Neuronal stem cell (in vitro differentiated cells): ENCODE measurements at regions not wholly inside any gene's neighbourhood (a gene's known extent, or its start where the extent isn't known, plus 50 kb on each side); places are given as distances from the start of the nearest gene placed in this dataset.

ENCODE experiments used
- DNase-seq: peaks from one replicate; pipeline ENCODE4 v3.0.0-alpha.2; 2013; ENCODE audit warnings: low spot score
- H2AFZ ChIP-seq: one replicate; pipeline ENCODE4 v1.6.1; 2013; ENCODE audit warnings: mild to moderate bottlenecking, low read length, inconsistent platforms
- H2AK5ac ChIP-seq: 2 replicates; pipeline ENCODE4 v1.6.1; 2013; ENCODE audit warnings: low read depth, mild to moderate bottlenecking, inconsistent platforms, low read length, moderate library complexity, mixed read lengths
- H2BK120ac ChIP-seq: 2 replicates; pipeline ENCODE4 v1.6.1; 2013; ENCODE audit warnings: low read depth, mild to moderate bottlenecking, inconsistent platforms, low read length, moderate library complexity, mixed read lengths
- H2BK12ac ChIP-seq: one replicate; pipeline ENCODE4 v1.6.1; 2013; ENCODE audit warnings: low read length, inconsistent platforms
- H2BK15ac ChIP-seq: 2 replicates; pipeline ENCODE4 v1.6.1; 2013; ENCODE audit warnings: mild to moderate bottlenecking, low read length, inconsistent platforms, mixed read lengths
- H2BK5ac ChIP-seq: one replicate; pipeline ENCODE4 v1.6.1; 2013; ENCODE audit warnings: inconsistent platforms, mild to moderate bottlenecking, low read length, moderate library complexity
- H3K14ac ChIP-seq: one replicate; pipeline ENCODE4 v1.6.1; 2013; ENCODE audit warnings: low read length, inconsistent platforms
- H3K18ac ChIP-seq: 2 replicates; pipeline ENCODE4 v1.6.1; 2013; ENCODE audit warnings: low read length, inconsistent platforms
- H3K23ac ChIP-seq: 2 replicates; pipeline ENCODE4 v1.6.1; 2013; ENCODE audit warnings: low read depth, mild to moderate bottlenecking, mixed read lengths, low read length, inconsistent platforms; ENCODE audit not compliant: poor library complexity
- H3K27ac ChIP-seq: replicated peaks from 3 replicates; pipeline ENCODE4 v1.5.1; 2013; ENCODE audit warnings: low read length, inconsistent platforms
- H3K27me3 ChIP-seq, 3 experiments: 2 replicates each; pipeline ENCODE4 v1.6.1; 2013; ENCODE audit warnings: low read length in 3 of 3, mild to moderate bottlenecking in 2 of 3, inconsistent platforms in 1 of 3, low read depth in 1 of 3, mixed read lengths in 1 of 3, moderate library complexity in 1 of 3; ENCODE audit not compliant: control insufficient read depth in 3 of 3, insufficient read depth in 3 of 3
- H3K36me3 ChIP-seq, 2 donors: replicated peaks in 1 of 2; 2 replicates each; pipeline ENCODE4 v1.6.1; 2013; ENCODE audit warnings: low read length in 2 of 2; ENCODE audit not compliant: control insufficient read depth in 2 of 2, insufficient read depth in 2 of 2
- H3K4ac ChIP-seq: 2 replicates; pipeline ENCODE4 v1.6.1; 2013; ENCODE audit warnings: inconsistent platforms, mild to moderate bottlenecking, low read length, moderate library complexity
- H3K4me1 ChIP-seq, 2 donors: 1 replicate in 1 of 2; 2 replicates in 1 of 2; pipeline ENCODE4 v1.6.1; 2013; ENCODE audit warnings: low read length in 2 of 2, low read depth in 1 of 2; ENCODE audit not compliant: control insufficient read depth in 2 of 2, insufficient read depth in 1 of 2
- H3K4me2 ChIP-seq: one replicate; pipeline ENCODE4 v1.6.1; 2013; ENCODE audit warnings: mild to moderate bottlenecking, low read length, inconsistent platforms; ENCODE audit not compliant: insufficient read depth, poor library complexity, severe bottlenecking
- H3K4me3 ChIP-seq, 2 donors: 2 replicates each; pipeline ENCODE4 v1.5.1; 2013; ENCODE audit warnings: low read length in 2 of 2, mild to moderate bottlenecking in 2 of 2, inconsistent platforms in 1 of 2, moderate library complexity in 1 of 2
- H3K79me1 ChIP-seq: one replicate; pipeline ENCODE4 v1.6.1; 2013; ENCODE audit warnings: low read depth, mild to moderate bottlenecking, inconsistent platforms, low read length, moderate library complexity
- H3K9ac ChIP-seq: one replicate; pipeline ENCODE4 v1.6.1; 2013; ENCODE audit warnings: mild to moderate bottlenecking, low read depth, low read length, inconsistent platforms; ENCODE audit not compliant: poor library complexity
- H3K9me3 ChIP-seq, 2 donors: replicated peaks in 1 of 2; 2 replicates each; pipeline versions ENCODE3 to v1.6.1; 2013; ENCODE audit warnings: low read length in 2 of 2, mild to moderate bottlenecking in 2 of 2, inconsistent platforms in 1 of 2, low read depth in 1 of 2, mixed read lengths in 1 of 2, moderate library complexity in 1 of 2; ENCODE audit not compliant: control insufficient read depth in 2 of 2, insufficient read depth in 1 of 2
- H4K8ac ChIP-seq: one replicate; pipeline ENCODE4 v1.6.1; 2013; ENCODE audit warnings: low read depth, mild to moderate bottlenecking, inconsistent platforms, low read length, moderate library complexity
- H4K91ac ChIP-seq: one replicate; pipeline ENCODE4 v1.6.1; 2013; ENCODE audit warnings: low read length, low read depth, mild to moderate bottlenecking, inconsistent platforms; ENCODE audit not compliant: poor library complexity
- WGBS, 2 donors: extraction: QIAGEN DNeasy Blood & Tissue Kit; methylation state at CpG; one replicate each; pipeline ENCODE4 v1.1.7; 2013; ENCODE audit warnings: missing lambda C conversion rate in 2 of 2, mixed read lengths in 1 of 2; ENCODE audit not compliant: insufficient read length in 2 of 2, insufficient replicate concordance in 1 of 2; ENCODE audit errors: extremely low coverage in 2 of 2; 5-methylcytosine and 5-hydroxymethylcytosine counted together

DNA sequence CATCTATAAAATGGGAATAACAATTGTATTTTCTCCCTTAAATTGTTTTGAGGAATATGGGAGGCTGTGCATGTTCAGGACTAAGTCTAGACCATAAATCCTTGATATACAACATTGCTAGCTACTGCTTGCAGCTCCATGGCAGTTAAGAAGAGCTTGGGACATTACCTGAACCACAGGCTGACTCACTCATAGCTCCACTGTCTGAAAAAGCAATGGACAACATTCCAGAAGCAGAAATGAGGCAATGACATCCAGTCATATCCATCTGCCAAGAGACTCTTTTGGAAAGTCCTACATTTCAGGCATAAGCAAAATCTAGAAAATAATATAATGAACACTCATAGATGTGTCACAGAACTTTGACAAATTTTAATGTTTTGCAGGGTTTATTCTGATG is 167.3 kb upstream of the LEF1 start:
- H2BK15ac ChIP-seq = no peak overlapping the region
- no peak overlapping the region for H3K4me2 ChIP-seq
- no peak overlapping the region for H3K23ac ChIP-seq
- no peaks in the 10 kb centered on the region for H3K27me3 ChIP-seq
- H2AFZ ChIP-seq = no peak overlapping the region
- H4K8ac ChIP-seq = no peak overlapping the region
- no peak overlapping the region for H2AK5ac ChIP-seq
- H3K14ac ChIP-seq = no peak overlapping the region
- H3K36me3 ChIP-seq = no peaks in the 10 kb centered on the region
- no peak overlapping the region for H3K4me3 ChIP-seq
- H3K4ac ChIP-seq = no peak overlapping the region
- peaks cover 0 to 24% of the 10 kb centered on the region in 2 donors for H3K4me1 ChIP-seq
- no peaks in the 10 kb centered on the region for H3K79me1 ChIP-seq
- DNase-seq = no peak
- no peak overlapping the region for H3K18ac ChIP-seq
- no peak overlapping the region for H3K27ac ChIP-seq
- no peaks in the 10 kb centered on the region for H3K9me3 ChIP-seq
- H2BK5ac ChIP-seq = no peak overlapping the region
- H2BK120ac ChIP-seq = no peak overlapping the region
- no peak overlapping the region for H2BK12ac ChIP-seq
- H4K91ac ChIP-seq = no peak overlapping the region
- no peak overlapping the region for H3K9ac ChIP-seq

DNA sequence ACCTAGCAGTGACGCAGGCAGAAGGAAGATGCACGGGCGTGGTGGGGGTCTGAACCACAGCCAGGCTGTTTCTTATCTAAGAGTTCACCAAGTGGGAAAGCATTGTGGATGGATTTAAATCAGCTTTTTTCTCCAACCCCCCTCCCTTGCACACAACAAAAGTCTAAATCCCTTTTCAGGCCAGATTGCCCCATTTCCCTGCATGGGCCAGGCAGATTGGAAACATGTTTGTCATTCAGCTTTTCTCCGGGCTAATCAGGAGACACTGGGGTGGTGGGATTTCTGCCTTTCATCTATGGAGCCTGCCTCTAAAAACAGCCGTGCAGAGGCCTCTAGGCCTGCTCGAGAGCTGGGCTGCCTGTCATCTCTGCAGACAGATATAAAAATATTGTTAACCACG is 166.3 kb upstream of the LEF1 start:
- DNase-seq = peak; percentile 35

DNA sequence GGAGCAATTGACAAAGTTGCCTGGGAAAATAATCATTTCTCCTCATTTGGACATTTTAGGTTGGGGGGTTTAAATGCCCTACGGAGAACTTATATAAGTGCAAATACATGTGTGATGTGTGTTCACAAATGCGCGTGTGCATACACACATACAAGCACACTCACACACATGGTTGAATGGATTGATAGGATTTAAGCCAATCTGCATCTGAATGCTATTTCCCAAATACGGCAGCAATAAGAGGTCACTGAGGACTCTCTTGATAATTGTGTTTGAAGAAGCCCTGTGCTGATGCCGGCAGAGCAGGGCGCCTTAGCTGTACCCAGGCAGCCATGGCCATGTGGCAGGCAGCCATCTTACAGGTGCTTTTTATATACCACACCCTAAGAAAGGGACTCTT is 165.3 kb upstream of the LEF1 start:
- DNase-seq = no peak
- peaks cover 0 to 24% of the 10 kb centered on the region in 2 donors for H3K4me1 ChIP-seq
- WGBS, 2 donors = no CpG with 5 or more reads among the region's 6 CpGs

More for the DNA sequence above, 166.3 kb upstream of the LEF1 start:
- Histone ChIP-seq H3K4me3 (no peak overlapping the region), H3K79me1 (no peaks in the 10 kb centered on the region), H2BK120ac (no peak overlapping the region), H3K18ac (no peak overlapping the region), H2BK12ac (no peak overlapping the region), H3K27ac (peak overlapping the region; percentile 15), H3K36me3 (no peaks in the 10 kb centered on the region), H3K4me2 (no peak overlapping the region), H2AFZ (no peak overlapping the region), H2AK5ac (no peak overlapping the region), H3K23ac (no peak overlapping the region), H4K91ac (no peak overlapping the region), H2BK5ac (no peak overlapping the region), H3K4me1 (peaks cover 0 to 24% of the 10 kb centered on the region in 2 donors), H4K8ac (no peak overlapping the region), H3K9ac (no peak overlapping the region), H2BK15ac (no peak overlapping the region), H3K9me3 (no peaks in the 10 kb centered on the region), H3K14ac (no peak overlapping the region), H3K27me3 (no peaks in the 10 kb centered on the region), H3K4ac (no peak overlapping the region)
- WGBS, 2 donors = no CpG with 5 or more reads among the region's 7 CpGs

DNA sequence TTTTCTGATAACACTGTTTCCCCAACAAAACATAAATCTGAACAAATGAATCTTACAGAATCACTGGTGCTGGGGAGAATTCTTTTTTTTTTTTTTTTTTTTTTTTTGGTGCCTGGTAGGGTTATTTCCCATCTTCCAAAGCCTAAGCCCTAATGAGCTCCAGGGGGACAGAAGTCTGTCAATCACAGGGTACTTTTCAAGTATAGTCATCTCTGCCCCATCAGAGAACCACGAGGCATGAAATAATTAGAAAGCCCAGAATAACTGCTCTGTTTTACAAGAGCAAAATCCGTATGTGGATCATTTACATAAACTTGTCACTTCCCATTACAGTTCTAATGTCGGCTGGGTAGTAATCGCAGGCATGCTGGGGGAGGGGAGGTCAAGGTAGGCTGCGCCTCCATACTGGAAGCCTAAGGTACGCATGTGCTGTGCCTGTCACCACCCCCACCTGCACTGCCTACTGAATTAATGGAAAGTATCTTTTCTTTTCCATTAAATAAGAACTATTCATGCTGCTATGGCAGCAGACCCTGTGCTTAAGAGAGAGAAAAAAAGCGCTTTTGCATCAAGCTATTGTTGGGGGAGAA is 164.7 kb upstream of the LEF1 start:
- Histone ChIP-seq H2BK5ac (no peak overlapping the region), H3K36me3 (no peaks in the 10 kb centered on the region), H3K4me3 (no peak overlapping the region), H3K27ac (no peak overlapping the region), H3K18ac (no peak overlapping the region), H2BK15ac (no peak overlapping the region), H3K14ac (no peak overlapping the region), H4K91ac (no peak overlapping the region), H3K23ac (no peak overlapping the region), H2AK5ac (no peak overlapping the region), H3K79me1 (no peaks in the 10 kb centered on the region), H3K4me1 (peaks cover 0 to 21% of the 10 kb centered on the region in 2 donors), H3K4ac (no peak overlapping the region), H4K8ac (no peak overlapping the region), H3K4me2 (no peak overlapping the region), H3K9me3 (no peaks in the 10 kb centered on the region), H2AFZ (no peak overlapping the region), H3K9ac (no peak overlapping the region), H2BK12ac (no peak overlapping the region), H3K27me3 (no peaks in the 10 kb centered on the region), H2BK120ac (no peak overlapping the region)
- no peak for DNase-seq
- no CpG with 5 or more reads among the region's 7 CpGs for WGBS, 2 donors

More for the DNA sequence above, 165.3 kb upstream of the LEF1 start:
- no peak overlapping the region for H3K4ac ChIP-seq
- no peak overlapping the region for H3K18ac ChIP-seq
- H3K9me3 ChIP-seq = no peaks in the 10 kb centered on the region
- H3K4me3 ChIP-seq = no peak overlapping the region
- H4K91ac ChIP-seq = no peak overlapping the region
- H3K4me2 ChIP-seq = no peak overlapping the region
- no peaks in the 10 kb centered on the region for H3K36me3 ChIP-seq
- no peak overlapping the region for H2BK15ac ChIP-seq
- H3K14ac ChIP-seq = no peak overlapping the region
- no peak overlapping the region for H2BK12ac ChIP-seq
- H4K8ac ChIP-seq = no peak overlapping the region
- no peak overlapping the region for H3K9ac ChIP-seq
- H2BK5ac ChIP-seq = no peak overlapping the region
- H2BK120ac ChIP-seq = no peak overlapping the region
- H2AK5ac ChIP-seq = no peak overlapping the region
- no peak overlapping the region for H3K23ac ChIP-seq
- no peaks in the 10 kb centered on the region for H3K27me3 ChIP-seq
- H3K79me1 ChIP-seq = no peaks in the 10 kb centered on the region
- no peak overlapping the region for H2AFZ ChIP-seq
- no peak overlapping the region for H3K27ac ChIP-seq
